ENCODE measurements at regions not wholly inside any gene's neighbourhood (a gene's known extent, or its start where the extent isn't known, plus 50 kb on each side); places are given as distances from the start of the nearest gene placed in this dataset.

DNA sequence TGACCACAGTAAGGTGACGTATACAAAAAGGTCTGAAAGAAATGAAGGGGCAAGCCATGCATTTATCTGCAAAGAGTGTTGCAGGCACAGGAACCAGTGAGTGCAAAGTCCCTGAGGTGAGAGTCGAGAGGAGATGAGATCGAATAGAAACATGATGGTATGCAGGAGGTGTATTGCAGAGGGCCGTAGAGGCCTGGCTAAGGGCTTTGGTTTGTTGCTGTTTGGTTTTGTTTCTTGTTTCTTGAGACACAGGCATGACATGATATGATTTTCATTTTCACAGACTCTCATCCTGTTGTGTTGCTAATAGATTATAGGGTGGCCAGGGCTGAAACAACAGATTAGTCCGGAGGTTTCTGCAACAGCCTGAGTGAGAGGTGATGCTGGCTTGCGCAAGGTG is 80.4 kb downstream of the HSPH1 start:
- TF ChIP-seq GABPA (IDR thresholded peaks at IDR 0.05; ENCODE audit: low read depth) (no peak), SPI1 (IDR thresholded peaks at IDR 0.05; ENCODE audit: borderline replicate concordance, low read depth) (no peak), POLR2AphosphoS5 (IDR thresholded peaks at IDR 0.05; ENCODE audit: low read depth) (no peak)
- TF ChIP-seq, protein P1, sequence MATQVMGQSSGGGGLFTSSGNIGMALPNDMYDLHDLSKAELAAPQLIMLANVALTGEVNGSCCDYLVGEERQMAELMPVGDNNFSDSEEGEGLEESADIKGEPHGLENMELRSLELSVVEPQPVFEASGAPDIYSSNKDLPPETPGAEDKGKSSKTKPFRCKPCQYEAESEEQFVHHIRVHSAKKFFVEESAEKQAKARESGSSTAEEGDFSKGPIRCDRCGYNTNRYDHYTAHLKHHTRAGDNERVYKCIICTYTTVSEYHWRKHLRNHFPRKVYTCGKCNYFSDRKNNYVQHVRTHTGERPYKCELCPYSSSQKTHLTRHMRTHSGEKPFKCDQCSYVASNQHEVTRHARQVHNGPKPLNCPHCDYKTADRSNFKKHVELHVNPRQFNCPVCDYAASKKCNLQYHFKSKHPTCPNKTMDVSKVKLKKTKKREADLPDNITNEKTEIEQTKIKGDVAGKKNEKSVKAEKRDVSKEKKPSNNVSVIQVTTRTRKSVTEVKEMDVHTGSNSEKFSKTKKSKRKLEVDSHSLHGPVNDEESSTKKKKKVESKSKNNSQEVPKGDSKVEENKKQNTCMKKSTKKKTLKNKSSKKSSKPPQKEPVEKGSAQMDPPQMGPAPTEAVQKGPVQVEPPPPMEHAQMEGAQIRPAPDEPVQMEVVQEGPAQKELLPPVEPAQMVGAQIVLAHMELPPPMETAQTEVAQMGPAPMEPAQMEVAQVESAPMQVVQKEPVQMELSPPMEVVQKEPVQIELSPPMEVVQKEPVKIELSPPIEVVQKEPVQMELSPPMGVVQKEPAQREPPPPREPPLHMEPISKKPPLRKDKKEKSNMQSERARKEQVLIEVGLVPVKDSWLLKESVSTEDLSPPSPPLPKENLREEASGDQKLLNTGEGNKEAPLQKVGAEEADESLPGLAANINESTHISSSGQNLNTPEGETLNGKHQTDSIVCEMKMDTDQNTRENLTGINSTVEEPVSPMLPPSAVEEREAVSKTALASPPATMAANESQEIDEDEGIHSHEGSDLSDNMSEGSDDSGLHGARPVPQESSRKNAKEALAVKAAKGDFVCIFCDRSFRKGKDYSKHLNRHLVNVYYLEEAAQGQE (IDR thresholded peaks at IDR 0.05; ENCODE audit: insufficient replicate concordance, low read depth): no peak
- TF ChIP-seq, protein P2, sequence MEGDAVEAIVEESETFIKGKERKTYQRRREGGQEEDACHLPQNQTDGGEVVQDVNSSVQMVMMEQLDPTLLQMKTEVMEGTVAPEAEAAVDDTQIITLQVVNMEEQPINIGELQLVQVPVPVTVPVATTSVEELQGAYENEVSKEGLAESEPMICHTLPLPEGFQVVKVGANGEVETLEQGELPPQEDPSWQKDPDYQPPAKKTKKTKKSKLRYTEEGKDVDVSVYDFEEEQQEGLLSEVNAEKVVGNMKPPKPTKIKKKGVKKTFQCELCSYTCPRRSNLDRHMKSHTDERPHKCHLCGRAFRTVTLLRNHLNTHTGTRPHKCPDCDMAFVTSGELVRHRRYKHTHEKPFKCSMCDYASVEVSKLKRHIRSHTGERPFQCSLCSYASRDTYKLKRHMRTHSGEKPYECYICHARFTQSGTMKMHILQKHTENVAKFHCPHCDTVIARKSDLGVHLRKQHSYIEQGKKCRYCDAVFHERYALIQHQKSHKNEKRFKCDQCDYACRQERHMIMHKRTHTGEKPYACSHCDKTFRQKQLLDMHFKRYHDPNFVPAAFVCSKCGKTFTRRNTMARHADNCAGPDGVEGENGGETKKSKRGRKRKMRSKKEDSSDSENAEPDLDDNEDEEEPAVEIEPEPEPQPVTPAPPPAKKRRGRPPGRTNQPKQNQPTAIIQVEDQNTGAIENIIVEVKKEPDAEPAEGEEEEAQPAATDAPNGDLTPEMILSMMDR (IDR thresholded peaks at IDR 0.05; ENCODE audit: insufficient read depth, low read length): no peak
- Histone ChIP-seq H3K27ac (replicated peaks) (no peak overlapping the region), H3K4me3 (replicated peaks; ENCODE audit: insufficient read depth, low read length) (no peak overlapping the region), H3K27me3 (ENCODE audit: insufficient read depth, poor library complexity, severe bottlenecking) (peaks cover 19% of the 10 kb centered on the region)
- no peak for DNase-seq (ENCODE audit: low read depth in 1 of 2, low spot score in 1 of 2)

DNA sequence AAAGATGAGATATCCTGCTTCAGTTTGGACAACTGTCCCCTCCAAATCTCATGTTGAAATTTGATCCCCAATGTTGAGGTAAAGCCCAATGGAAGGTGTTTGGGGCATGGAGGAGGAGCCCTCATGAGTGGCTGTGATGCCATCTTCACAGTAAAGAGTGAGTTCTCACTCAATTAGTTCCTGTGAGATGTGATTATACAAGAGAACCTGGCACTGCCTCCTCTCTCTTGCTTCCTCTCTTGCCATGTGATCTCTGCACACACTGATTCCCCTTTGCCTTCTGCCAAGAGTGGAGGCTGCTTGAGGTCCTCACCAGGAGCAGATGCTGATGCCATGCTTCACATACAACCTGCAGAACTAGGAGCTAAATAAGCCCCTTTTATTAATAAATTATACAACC is 86.9 kb downstream of the HSPH1 start:
- no peak for DNase-seq (ENCODE audit: low read depth in 1 of 2, low spot score in 1 of 2)
- Histone ChIP-seq H3K4me3 (replicated peaks; ENCODE audit: insufficient read depth, low read length) (no peak overlapping the region), H3K27ac (replicated peaks) (no peak overlapping the region)

DNA sequence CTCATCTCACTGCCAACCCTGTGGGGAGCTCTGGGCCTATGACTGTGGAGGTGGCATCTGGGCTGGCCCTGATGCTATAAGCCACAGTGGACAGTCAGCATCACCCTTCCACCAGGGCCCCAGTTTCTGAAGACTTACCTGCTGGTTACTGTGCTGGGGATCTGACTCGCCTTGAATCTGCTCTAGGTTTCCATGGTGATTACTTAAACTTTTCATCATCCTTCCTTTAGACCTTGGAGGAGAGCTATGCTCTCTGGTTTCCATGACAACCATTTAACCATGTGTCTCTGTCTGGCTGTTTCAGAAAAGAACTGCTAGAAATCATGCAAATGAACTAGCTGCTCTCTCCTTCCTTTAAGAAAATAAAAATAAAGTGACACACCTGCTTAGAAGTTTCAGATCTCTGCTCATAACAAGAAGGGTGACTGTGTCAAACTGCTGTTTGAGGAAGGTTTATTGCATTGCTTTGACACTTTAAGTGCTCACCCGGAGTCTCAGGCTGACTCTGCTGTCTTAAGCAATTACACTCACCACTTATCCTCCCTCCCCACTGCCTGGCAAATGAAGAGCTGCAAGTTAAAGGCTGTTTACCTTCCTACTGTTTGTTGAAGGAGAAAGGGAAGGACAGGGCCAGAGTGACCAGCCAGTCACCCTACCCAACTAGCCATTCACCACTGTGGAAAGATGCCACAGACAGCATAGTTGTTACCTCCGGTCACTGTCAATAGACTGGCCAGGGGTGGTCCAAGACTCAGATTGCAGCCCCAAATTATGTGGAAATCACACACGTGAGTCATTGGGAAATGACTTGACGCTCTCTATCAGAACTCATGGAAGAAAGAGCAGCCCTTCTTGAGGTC is 87.6 kb downstream of the HSPH1 start:
- H3K4me3 ChIP-seq (replicated peaks; ENCODE audit: insufficient read depth, low read length): no peak overlapping the region
- peaks cover 9% of the 10 kb centered on the region for H3K27me3 ChIP-seq (ENCODE audit: insufficient read depth, poor library complexity, severe bottlenecking)
- DNase-seq (ENCODE audit: low read depth in 1 of 2, low spot score in 1 of 2): no peak
- TF ChIP-seq GABPA (IDR thresholded peaks at IDR 0.05; ENCODE audit: low read depth) (no peak), POLR2AphosphoS5 (IDR thresholded peaks at IDR 0.05; ENCODE audit: low read depth) (no peak), SPI1 (IDR thresholded peaks at IDR 0.05; ENCODE audit: borderline replicate concordance, low read depth) (no peak)
- TF ChIP-seq, protein P1 (IDR thresholded peaks at IDR 0.05; ENCODE audit: insufficient replicate concordance, low read depth): no peak
- TF ChIP-seq, protein P2 (IDR thresholded peaks at IDR 0.05; ENCODE audit: insufficient read depth, low read length): no peak
- H3K27ac ChIP-seq (replicated peaks): no peak overlapping the region

More for the DNA sequence above, 86.9 kb downstream of the HSPH1 start:
- H3K27me3 ChIP-seq (ENCODE audit: insufficient read depth, poor library complexity, severe bottlenecking): peaks cover 9% of the 10 kb centered on the region
- TF ChIP-seq SPI1 (IDR thresholded peaks at IDR 0.05; ENCODE audit: borderline replicate concordance, low read depth): no peak
- TF ChIP-seq, protein P2 (IDR thresholded peaks at IDR 0.05; ENCODE audit: insufficient read depth, low read length): no peak
- TF ChIP-seq POLR2AphosphoS5 (IDR thresholded peaks at IDR 0.05; ENCODE audit: low read depth): no peak
- TF ChIP-seq, protein P1 (IDR thresholded peaks at IDR 0.05; ENCODE audit: insufficient replicate concordance, low read depth): no peak
